COLO668 (cell line): ENCODE measurements at regions not wholly inside any gene's neighbourhood (a gene's known extent, or its start where the extent isn't known, plus 50 kb on each side); places are given as distances from the start of the nearest gene placed in this dataset.

Experiments used
- DNase-seq: peaks from one replicate; lab custom pipeline; 2025; ENCODE audit not compliant: unreplicated experiment; lab: John Stamatoyannopoulos, UW

- no peak for DNase-seq
These were observed 174.7 kb downstream of the LPIN1 start for GRCh38 chr2:11920993-11921583.

DNA sequence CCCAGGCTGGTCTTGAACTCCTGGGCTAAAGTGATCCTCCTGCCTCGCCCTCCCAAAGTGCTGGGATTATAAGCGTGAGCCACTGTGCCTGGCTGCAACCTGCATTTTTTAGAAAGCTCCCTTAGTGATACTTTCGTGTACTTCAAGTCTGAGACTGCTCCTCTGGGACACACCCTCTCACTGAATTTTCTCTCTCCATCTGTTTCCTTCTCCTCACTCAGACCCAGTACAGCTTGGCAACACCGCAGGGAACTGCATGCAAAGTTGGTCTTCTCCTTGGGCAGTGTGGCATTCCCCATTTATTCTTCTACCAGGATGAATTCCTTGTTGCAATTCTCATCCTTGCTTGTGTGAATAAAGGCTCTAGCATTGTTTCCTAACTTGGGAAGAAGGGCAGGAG, 175.9 kb downstream of the LPIN1 start:
- no peak for DNase-seq

DNA sequence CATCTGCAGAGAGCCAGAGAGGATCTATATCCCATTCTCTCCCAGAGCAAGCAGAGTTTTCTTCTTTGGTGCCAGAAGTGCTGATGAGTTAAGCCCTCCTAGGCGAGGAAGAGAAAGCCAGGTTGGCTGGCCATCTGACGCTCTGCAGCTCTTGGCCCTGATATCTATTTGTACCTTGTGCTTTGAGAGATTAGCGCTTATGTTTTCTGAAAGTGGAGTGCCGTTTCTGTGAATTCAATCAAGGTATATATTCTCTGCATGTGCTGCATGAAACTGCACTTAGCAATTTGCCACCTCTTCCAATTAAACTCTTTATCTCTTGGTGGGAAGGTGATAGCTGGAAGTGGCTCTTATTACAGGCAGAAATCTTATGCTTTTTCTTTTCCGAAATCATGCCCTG, 177.5 kb downstream of the LPIN1 start:
- DNase-seq, result no peak

- DNase-seq, result no peak
These were observed 179.0 kb downstream of the LPIN1 start for GRCh38 chr2:11925295-11926066.

DNA sequence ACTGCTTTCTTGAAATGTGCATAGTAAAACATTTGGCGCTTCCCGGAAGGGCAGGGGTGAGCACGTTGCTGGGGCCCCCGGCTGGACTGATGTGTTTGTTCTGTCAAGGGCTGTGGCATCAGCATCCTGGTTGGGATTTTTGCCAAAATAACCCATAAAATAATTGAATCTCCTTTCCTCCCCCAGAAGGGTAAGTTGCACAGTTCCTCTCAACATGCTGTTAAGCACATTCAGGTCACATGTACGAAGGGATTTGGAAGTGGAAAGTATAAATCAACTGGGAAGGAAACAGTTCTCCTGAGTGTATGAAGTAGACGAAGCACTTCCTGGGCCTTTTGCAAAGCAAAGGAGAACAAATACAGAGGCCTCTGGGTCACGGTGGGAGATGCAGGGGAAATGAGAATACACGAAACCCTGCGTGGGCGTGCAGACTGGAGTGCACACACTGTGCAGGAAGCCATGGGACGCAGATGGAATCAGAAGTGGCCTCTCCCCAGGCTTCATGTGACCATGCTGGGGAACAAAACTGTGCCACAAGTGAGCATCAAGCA, 183.9 kb downstream of the LPIN1 start:
- DNase-seq, result no peak

DNA sequence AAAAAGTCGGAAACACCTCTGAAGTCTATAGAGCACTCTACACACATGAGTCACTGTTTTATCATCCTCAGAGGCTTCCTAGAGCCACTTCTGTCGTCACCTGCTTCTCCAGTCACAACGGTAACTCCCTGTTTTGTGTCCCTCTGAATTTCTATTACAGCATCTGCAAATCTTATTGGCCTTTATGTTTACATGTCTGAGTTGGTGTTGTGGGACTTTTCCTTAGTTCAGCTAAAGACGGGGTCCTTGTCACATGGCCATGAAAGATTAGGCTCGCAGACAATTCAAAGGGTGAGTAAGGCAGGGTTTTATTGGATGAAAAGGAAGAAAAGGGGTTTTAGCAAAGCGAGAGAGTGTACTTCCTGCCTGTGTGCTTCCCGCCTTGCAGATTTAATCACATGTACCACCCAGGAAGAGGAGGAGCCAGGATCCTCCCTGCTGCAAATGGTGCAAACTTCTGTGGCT, 185.6 kb downstream of the LPIN1 start:
- no peak for DNase-seq

DNA sequence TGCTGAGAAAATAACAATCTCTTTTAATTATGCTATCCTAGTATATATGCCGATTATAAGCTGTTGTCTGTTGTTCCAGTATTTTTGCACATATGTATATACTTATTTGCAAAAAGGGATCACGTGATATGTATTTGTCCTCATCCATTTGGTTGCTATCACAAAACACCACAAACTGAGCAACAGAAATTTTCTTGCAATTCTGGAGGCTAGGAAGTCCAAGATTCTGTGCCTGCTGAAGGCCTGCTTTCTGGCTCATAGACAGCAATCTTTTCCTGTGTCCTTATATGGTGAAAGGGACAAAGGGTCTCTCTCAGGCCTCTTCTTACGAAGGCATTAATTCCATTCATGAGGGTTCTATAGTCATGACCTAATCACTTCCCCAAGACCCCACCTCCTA, 186.5 kb downstream of the LPIN1 start:
- no peak for DNase-seq

DNA sequence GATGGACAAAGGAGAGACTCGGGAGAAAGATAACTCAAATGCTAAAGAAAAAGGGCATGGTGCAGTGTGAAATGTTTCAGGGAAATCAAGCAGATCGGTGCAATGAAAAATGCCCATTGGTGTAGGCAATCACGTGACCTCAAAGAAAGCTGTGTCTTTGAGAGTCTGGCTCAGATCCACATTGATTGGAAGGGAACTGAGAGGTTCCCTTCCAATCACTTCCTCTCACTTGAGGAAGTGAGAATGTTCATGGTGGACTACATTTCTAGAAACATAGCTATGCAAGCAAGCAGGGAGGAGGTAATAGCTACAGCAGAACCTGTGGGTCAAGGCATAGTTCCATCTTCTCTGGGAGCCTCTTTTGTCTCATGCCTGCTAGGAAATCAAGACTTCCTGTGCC, 187.4 kb downstream of the LPIN1 start:
- DNase-seq, result no peak

- no peak for DNase-seq
These were observed 190.3 kb downstream of the LPIN1 start for GRCh38 chr2:11936761-11937160.

DNA sequence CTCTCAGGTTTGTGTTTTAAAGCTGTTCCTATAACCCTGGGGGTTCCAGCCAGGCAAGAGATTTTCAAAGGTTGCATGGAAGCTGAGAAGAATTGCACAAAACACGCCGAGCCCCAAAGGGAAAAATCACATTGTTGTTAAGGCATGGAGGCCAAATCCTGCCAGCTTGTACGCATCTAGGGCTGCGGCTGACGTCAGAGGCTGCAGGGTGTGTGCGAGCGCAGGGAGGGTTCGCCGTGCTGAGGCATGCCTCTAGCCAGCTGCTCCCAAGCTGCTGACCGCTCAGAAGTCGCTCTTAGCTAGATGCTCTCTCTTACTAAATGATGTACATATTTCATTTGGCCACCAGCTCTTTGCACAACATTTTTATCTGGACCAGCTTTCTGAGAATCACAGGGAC, 191.8 kb downstream of the LPIN1 start:
- no peak for DNase-seq

DNA sequence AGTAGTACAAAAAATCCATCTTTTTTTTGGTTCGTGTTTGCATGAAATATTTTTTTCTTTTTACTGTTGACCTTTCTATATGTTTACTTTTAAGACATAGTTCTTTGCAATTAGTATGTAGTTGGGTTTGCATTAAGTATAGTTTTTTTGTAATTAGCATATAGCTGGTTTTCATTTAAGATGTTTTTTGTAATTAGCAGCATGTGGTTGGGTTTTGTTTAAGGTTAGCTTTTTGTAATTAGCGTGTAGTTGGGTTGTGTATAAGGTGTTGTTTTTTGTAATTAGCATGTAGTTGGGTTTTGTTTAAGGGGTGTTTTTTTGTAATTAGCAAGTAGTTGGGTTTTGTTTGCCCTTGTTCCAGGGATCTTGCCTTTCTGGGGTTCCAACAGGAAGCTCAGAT, 193.1 kb downstream of the LPIN1 start:
- no peak for DNase-seq

DNA sequence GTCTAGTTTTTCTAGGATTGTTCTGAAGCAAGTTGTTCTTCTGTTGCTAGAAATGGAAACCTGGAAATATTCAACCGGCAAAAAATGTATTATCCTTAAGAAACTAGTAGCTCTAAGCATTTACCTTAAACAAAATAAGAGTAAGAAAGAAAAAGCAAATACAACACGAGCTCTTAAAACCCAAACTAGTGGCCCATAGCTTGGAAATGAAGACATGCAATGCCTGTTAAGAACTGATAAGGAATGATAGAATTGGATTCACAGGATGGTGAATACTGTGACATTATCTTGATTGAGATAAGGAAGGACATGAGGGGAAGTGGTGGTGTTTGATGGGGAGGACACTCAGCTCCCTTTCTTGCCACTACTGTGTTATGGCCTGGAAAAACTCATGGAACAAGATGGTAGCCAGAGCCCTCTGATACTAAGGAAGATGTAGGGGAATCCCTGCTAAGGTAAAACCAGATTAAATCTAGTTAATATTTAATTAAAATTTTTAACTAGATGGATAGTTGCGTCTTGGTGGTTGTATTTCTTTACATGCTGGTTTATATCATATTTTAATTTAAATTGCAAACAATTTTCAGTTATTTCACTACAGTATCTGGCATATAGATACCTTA, 193.8 kb downstream of the LPIN1 start:
- no peak for DNase-seq

- DNase-seq, result no peak
These were observed 194.4 kb downstream of the LPIN1 start for GRCh38 chr2:11940799-11941198.

DNA sequence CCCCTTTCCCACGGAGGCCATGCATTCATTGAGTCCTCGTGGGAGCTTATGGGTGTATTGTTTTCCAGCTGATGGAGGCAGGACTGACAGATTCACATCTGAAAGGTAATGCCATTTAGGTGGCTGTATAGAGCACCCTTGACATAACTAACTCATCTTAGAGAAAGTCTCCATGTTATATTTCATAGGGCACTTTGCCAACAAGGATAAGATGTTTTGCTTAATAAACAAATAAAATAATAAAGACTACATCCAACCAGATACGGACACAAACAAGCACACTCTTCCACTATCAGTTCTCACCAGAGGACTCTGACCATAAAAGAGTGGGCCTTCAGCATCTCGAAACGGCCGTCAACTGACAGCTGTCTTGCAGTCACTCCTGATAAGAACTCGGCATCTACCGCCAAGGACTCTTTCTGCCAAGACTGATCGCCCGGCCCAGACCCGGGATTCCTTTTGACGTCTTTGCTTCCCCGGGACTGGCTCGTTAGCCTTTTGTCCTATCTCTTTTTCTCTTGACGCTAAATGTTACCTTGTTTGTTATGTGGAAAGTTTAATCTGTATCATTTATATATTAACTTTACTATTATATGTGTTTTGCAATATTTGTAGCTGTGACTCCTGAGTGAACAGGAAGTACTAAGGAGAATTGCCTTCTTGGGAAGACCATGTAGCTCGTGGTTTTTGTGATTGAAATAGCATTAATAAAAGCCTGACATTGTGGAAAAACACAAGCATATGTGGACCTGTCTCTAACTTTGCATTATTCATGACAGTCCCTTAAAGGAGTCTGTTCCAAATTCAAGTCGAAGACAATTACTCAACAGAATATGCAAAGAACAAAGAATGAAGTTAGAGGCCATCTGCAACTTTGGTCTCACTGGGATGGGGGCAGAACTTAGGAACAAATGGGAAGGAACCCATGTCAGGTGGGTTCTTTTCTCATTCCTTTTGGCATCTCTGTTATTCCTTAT, 195.1 kb downstream of the LPIN1 start:
- DNase-seq, result no peak

GRCh38 chr2:11942178-11942569, 195.7 kb downstream of the LPIN1 start:
- DNase-seq, result no peak

GRCh38 chr2:11944311-11944710, 197.9 kb downstream of the LPIN1 start:
- DNase-seq, result no peak

DNA sequence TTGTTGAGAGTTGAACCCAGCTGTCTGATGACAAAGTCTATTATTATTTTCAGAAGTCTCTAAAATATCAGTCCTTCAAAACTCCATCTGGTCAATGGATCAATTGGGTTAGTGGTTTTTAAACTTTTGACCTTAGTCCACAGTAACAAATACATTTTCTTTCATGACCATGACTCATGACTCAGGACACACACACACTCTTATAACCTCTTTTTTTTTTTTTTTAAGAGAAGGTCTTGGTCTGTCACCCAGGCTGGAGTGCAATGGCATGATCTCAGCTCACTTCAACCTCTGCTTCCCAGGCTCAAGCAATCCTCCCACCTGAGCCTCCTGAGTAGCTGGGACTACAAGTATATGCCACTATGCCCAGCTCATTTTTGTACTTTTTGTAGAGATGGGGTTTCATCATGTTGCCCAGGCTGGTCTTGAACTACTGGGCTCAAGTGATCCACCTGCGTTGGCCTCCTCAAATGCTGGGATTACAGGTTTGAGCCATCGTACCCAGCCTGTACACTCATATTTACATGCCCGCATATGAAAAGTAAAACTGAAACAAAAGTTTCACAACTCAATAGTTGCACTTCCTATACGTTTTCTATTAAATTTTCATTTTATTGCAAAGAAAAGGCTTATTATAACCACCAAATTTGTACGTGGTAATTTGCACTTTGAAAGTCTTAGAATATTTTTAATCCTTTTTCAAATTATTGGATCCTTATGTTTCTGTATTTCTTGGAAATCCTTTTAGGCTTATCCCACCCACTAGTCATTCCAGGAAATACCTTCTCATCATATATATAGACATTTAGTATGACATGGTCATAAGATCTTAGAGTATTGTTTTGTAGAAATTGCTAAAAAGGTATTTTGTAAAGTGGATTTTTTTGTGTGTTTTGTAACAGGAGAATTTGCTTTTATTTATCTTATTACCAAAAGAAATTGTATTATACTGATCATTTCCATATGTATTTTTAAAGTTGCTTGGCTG, 199.0 kb downstream of the LPIN1 start:
- DNase-seq, result no peak

DNA sequence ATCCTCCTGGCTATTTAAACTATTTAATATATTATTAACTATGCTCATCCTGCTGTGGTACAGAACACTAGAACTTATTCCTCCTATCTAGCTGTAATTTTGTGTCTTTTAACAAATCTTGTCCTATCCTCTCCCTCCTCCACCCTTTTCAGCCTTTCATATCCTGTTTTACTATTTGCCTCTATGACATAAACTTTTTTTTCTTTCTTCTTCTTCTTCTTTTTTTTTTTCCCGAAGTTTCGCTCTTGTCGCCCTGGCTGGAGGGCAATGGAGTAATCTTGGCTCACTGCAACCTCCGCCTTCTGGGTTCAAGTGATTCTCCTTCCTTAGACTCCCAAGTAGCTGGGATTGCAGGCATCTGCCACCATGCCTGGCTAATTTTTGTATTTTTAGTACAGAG, 201.5 kb downstream of the LPIN1 start:
- DNase-seq, result no peak

GRCh38 chr2:11949732-11950523, 203.5 kb downstream of the LPIN1 start:
- DNase-seq, result no peak
